GM23338 (cell line): ENCODE measurements at regions not wholly inside any gene's neighbourhood (a gene's known extent, or its start where the extent isn't known, plus 50 kb on each side); places are given as distances from the start of the nearest gene placed in this dataset.

Source experiments
- ATAC-seq: fragments of 200-7000 bp; cut with Tn5 transposase; 3 replicates; pipeline ENCODE4 v1.9.1; 2020
- DNase-seq: peaks from one replicate; pipeline ENCODE4 v3.0.0-alpha.2; 2015; ENCODE audit warnings: low spot score
- H2AFZ ChIP-seq: fragments of 200-600 bp; sonication (generic); 2 replicates; pipeline ENCODE4 v1.8.0; 2016; ENCODE audit warnings: antibody characterized with exemption, mild to moderate bottlenecking, moderate library complexity
- H3F3A ChIP-seq: fragments of 200-600 bp; sonication (generic); replicated peaks from 2 replicates; pipeline ENCODE4 v1.8.0; 2017; ENCODE audit warnings: antibody characterized with exemption, mixed run types, low read depth
- H3K27ac ChIP-seq: fragments of 200-600 bp; sonication (generic); 2 replicates; pipeline ENCODE4 v1.6.1; 2016; ENCODE audit warnings: low read depth
- H3K27me3 ChIP-seq: fragments of 200-600 bp; sonication (generic); 2 replicates; pipeline ENCODE4 v1.8.0; 2016; ENCODE audit warnings: mild to moderate bottlenecking, mixed run types, moderate library complexity; ENCODE audit not compliant: insufficient read depth
- H3K36me3 ChIP-seq: fragments of 200-600 bp; sonication (generic); 2 replicates; pipeline ENCODE4 v1.8.0; 2016; ENCODE audit warnings: mild to moderate bottlenecking; ENCODE audit not compliant: insufficient read depth
- H3K4me1 ChIP-seq: fragments of 200-600 bp; sonication (generic); 2 replicates; pipeline ENCODE4 v1.8.0; 2016; ENCODE audit warnings: mild to moderate bottlenecking, moderate library complexity; ENCODE audit not compliant: insufficient read depth
- H3K4me2 ChIP-seq: fragments of 200-600 bp; sonication (generic); 2 replicates; pipeline ENCODE4 v1.7.1; 2017; ENCODE audit warnings: mixed run types
- H3K4me3 ChIP-seq: fragments of 200-600 bp; sonication (generic); 2 replicates; pipeline ENCODE4 v1.6.1; 2016; ENCODE audit warnings: mixed run types
- H3K79me2 ChIP-seq: fragments of 200-600 bp; sonication (generic); replicated peaks from 2 replicates; pipeline ENCODE4 v1.8.0; 2017; ENCODE audit warnings: mild to moderate bottlenecking; ENCODE audit not compliant: insufficient read depth
- H3K9me2 ChIP-seq: fragments of 200-600 bp; sonication (generic); 2 replicates; pipeline ENCODE4 v1.8.0; 2017; ENCODE audit not compliant: insufficient read depth
- H4K20me1 ChIP-seq: fragments of 200-600 bp; sonication (generic); replicated peaks from 2 replicates; pipeline ENCODE4 v1.8.0; 2017; ENCODE audit warnings: mild to moderate bottlenecking; ENCODE audit not compliant: insufficient read depth
- H3K27ac Mint-ChIP-seq: 2 replicates; pipeline ENCODE4 v1.8.0; 2020; ENCODE audit warnings: inconsistent platforms, mild to moderate bottlenecking, moderate library complexity, mixed read lengths
- H3K27me3 Mint-ChIP-seq: 3 replicates; pipeline ENCODE4 v1.8.0; 2022; ENCODE audit warnings: low read depth, mild to moderate bottlenecking, moderate library complexity, mixed read lengths, inconsistent platforms; ENCODE audit not compliant: insufficient read depth, poor library complexity
- H3K36me3 Mint-ChIP-seq: 3 replicates; pipeline ENCODE4 v1.8.0; 2021; ENCODE audit warnings: low read depth, mild to moderate bottlenecking, inconsistent platforms, moderate library complexity, mixed read lengths
- H3K4me1 Mint-ChIP-seq: 3 replicates; pipeline ENCODE4 v1.8.0; 2020; ENCODE audit warnings: mild to moderate bottlenecking, inconsistent platforms, mixed read lengths
- H3K4me3 Mint-ChIP-seq: 3 replicates; pipeline ENCODE4 v1.8.0; 2021; ENCODE audit warnings: moderate library complexity, mild to moderate bottlenecking, inconsistent platforms, mixed read lengths
- H3K9me3 Mint-ChIP-seq: 3 replicates; pipeline ENCODE4 v1.8.0; 2020; ENCODE audit warnings: moderate library complexity, mild to moderate bottlenecking, inconsistent platforms, mixed read lengths
- CREB1 ChIP-seq: fragments of 250-450 bp; sonication (Bioruptor Pico); IDR thresholded peaks from 2 replicates; pipeline ENCODE4 v1.5.0; 2020; ENCODE audit warnings: low read depth, mild to moderate bottlenecking, moderate library complexity
- EZH2 ChIP-seq: fragments of 200-600 bp; sonication (generic); IDR thresholded peaks from one replicate; pipeline ENCODE4 v1.8.0; 2017; ENCODE audit warnings: antibody characterized with exemption, mild to moderate bottlenecking, low read depth; ENCODE audit not compliant: unreplicated experiment
- EZH2phosphoT487 ChIP-seq: fragments of 200-600 bp; sonication (generic); IDR thresholded peaks from one replicate; pipeline ENCODE4 v1.8.1; 2018; ENCODE audit warnings: antibody characterized with exemption; ENCODE audit not compliant: unreplicated experiment
- JUNB ChIP-seq: IDR thresholded peaks from one replicate; pipeline ENCODE4 v1.6.1; 2016; ENCODE audit warnings: antibody characterized with exemption; ENCODE audit not compliant: unreplicated experiment
- NANOG ChIP-seq: IDR thresholded peaks from 2 replicates; pipeline ENCODE4 v1.6.1; 2016; ENCODE audit warnings: antibody characterized with exemption, borderline replicate concordance
- POLR2AphosphoS5 ChIP-seq: IDR thresholded peaks from 2 replicates; pipeline ENCODE4 v1.6.1; 2016; ENCODE audit warnings: antibody characterized with exemption, low read depth
- ZNF114 ChIP-seq: fragments of 250-450 bp; sonication (Bioruptor Pico); IDR thresholded peaks from 2 replicates; pipeline ENCODE4 v1.5.0; 2020; ENCODE audit warnings: mild to moderate bottlenecking, moderate library complexity
- ZNF331 ChIP-seq: fragments of 250-450 bp; sonication (Bioruptor Pico); IDR thresholded peaks from 2 replicates; pipeline ENCODE4 v1.5.0; 2020; ENCODE audit warnings: low read depth, mild to moderate bottlenecking, moderate library complexity
- TF ChIP-seq, protein P1 (sequence below): fragments of 250-450 bp; sonication (Bioruptor Pico); IDR thresholded peaks from 2 replicates; pipeline ENCODE4 v1.5.0; 2020; ENCODE audit warnings: mild to moderate bottlenecking, moderate library complexity

DNA sequence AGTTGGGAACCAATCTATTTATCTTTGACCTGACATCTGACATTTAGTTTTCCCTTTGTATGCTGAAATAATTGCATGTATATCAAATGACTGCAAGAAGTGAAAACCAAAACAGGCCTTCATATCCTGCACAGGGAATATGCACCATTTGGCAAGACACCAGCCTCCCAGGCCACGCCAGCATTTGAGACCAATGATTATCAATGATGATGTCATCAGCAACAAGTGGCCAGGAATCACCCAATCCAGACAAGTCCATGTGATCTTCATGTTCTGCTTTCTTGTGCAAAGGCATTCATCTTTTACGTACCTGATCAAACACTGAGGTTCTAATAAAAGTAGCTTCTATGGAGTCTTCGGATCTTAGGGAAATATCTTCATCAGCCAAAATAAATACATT is 107.4 kb upstream of the TENT5A start (continued):
- TF ChIP-seq, protein P1, sequence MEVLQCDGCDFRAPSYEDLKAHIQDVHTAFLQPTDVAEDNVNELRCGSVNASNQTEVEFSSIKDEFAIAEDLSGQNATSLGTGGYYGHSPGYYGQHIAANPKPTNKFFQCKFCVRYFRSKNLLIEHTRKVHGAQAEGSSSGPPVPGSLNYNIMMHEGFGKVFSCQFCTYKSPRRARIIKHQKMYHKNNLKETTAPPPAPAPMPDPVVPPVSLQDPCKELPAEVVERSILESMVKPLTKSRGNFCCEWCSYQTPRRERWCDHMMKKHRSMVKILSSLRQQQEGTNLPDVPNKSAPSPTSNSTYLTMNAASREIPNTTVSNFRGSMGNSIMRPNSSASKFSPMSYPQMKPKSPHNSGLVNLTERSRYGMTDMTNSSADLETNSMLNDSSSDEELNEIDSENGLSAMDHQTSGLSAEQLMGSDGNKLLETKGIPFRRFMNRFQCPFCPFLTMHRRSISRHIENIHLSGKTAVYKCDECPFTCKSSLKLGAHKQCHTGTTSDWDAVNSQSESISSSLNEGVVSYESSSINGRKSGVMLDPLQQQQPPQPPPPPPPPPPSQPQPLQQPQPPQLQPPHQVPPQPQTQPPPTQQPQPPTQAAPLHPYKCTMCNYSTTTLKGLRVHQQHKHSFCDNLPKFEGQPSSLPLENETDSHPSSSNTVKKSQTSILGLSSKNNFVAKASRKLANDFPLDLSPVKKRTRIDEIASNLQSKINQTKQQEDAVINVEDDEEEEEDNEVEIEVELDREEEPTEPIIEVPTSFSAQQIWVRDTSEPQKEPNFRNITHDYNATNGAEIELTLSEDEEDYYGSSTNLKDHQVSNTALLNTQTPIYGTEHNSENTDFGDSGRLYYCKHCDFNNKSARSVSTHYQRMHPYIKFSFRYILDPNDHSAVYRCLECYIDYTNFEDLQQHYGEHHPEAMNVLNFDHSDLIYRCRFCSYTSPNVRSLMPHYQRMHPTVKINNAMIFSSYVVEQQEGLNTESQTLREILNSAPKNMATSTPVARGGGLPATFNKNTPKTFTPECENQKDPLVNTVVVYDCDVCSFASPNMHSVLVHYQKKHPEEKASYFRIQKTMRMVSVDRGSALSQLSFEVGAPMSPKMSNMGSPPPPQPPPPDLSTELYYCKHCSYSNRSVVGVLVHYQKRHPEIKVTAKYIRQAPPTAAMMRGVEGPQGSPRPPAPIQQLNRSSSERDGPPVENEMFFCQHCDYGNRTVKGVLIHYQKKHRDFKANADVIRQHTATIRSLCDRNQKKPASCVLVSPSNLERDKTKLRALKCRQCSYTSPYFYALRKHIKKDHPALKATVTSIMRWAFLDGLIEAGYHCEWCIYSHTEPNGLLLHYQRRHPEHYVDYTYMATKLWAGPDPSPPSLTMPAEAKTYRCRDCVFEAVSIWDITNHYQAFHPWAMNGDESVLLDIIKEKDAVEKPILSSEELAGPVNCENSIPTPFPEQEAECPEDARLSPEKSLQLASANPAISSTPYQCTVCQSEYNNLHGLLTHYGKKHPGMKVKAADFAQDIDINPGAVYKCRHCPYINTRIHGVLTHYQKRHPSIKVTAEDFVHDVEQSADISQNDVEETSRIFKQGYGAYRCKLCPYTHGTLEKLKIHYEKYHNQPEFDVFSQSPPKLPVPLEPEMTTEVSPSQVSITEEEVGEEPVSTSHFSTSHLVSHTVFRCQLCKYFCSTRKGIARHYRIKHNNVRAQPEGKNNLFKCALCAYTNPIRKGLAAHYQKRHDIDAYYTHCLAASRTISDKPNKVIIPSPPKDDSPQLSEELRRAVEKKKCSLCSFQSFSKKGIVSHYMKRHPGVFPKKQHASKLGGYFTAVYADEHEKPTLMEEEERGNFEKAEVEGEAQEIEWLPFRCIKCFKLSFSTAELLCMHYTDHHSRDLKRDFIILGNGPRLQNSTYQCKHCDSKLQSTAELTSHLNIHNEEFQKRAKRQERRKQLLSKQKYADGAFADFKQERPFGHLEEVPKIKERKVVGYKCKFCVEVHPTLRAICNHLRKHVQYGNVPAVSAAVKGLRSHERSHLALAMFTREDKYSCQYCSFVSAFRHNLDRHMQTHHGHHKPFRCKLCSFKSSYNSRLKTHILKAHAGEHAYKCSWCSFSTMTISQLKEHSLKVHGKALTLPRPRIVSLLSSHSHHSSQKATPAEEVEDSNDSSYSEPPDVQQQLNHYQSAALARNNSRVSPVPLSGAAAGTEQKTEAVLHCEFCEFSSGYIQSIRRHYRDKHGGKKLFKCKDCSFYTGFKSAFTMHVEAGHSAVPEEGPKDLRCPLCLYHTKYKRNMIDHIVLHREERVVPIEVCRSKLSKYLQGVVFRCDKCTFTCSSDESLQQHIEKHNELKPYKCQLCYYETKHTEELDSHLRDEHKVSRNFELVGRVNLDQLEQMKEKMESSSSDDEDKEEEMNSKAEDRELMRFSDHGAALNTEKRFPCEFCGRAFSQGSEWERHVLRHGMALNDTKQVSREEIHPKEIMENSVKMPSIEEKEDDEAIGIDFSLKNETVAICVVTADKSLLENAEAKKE (CRISPR knock-in tag): no peak
- no peak for TF ChIP-seq EZH2
- no peak for TF ChIP-seq ZNF331 (CRISPR knock-in tag)
- no peak for TF ChIP-seq JUNB
- no peak for TF ChIP-seq POLR2AphosphoS5
- no peak for TF ChIP-seq CREB1 (CRISPR knock-in tag)
- TF ChIP-seq NANOG: no peak

DNA sequence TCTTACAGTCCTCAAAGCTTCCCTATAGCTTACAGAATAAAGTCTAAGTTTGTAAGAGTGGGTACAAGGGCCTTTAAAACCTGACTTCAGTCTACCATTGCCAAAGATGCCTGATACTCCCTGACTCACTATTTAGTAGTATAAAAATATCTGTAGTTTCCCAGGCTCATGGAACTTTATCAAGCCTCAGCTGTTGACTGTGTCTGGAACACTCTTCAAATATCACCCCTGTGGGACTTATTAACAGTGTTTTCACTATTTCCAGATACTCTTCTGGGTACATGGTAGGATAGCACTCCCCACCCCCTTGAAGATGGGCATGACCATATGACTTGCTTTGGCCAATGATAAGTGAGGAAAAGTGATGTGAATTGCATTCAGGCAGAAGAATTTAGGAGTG is 105.3 kb upstream of the TENT5A start:
- ATAC-seq: no peak
- no peaks in the 10 kb centered on the region for H3K9me3 Mint-ChIP-seq
- Histone ChIP-seq H3K4me2 (no peak overlapping the region), H4K20me1 (no peaks in the 10 kb centered on the region), H3K9me2 (peaks cover 4% of the 10 kb centered on the region; the same call in 1 of the 2 replicates), H3K4me3 (no peak overlapping the region), H3K27me3 (no peaks in the 10 kb centered on the region), H3K27ac (no peak overlapping the region), H3K4me1 (no peaks in the 10 kb centered on the region), H2AFZ (no peak overlapping the region), H3K36me3 (no peaks in the 10 kb centered on the region), H3K79me2 (no peaks in the 10 kb centered on the region), H3F3A (no peaks in the 10 kb centered on the region)
- no peak for DNase-seq
- H3K4me1 Mint-ChIP-seq: no peaks in the 10 kb centered on the region; the same call in 2 of the 3 replicates
- no peaks in the 10 kb centered on the region for H3K36me3 Mint-ChIP-seq
- no peak overlapping the region; the same call in 1 of the 2 replicates for H3K27ac Mint-ChIP-seq
- H3K27me3 Mint-ChIP-seq: no peaks in the 10 kb centered on the region
- no peak overlapping the region for H3K4me3 Mint-ChIP-seq
- TF ChIP-seq NANOG: no peak
- no peak for TF ChIP-seq JUNB
- no peak for TF ChIP-seq ZNF114
- no peak for TF ChIP-seq EZH2
- TF ChIP-seq, protein P1 (CRISPR knock-in tag): no peak
- TF ChIP-seq EZH2phosphoT487: no peak
